GM13976 (cell line): ENCODE measurements at regions not wholly inside any gene's neighbourhood (a gene's known extent, or its start where the extent isn't known, plus 50 kb on each side); places are given as distances from the start of the nearest gene placed in this dataset.
A peak's percentile ranks its signal among the peaks of the same experiment; 100 is the strongest.

Experiments used
- DNase-seq: peaks from one replicate; pipeline ENCODE4 v3.0.0; 2012; ENCODE audit warnings: low spot score
- CTCF ChIP-seq: IDR thresholded peaks from 2 replicates; pipeline ENCODE4 v1.5.1; 2012; ENCODE audit warnings: borderline replicate concordance, mild to moderate bottlenecking; ENCODE audit not compliant: insufficient read depth; ENCODE audit errors: extremely low read depth, missing control alignments, control extremely low read depth
- in situ Hi-C: fragments of 300-500 bp; cut with MboI; formaldehyde crosslinking; loops from one replicate; pipeline ENCODE4 v1.12.0; 2022; ENCODE audit warnings: low sequenced_read_pairs, mixed read lengths, inconsistent platforms; ENCODE audit not compliant: unreplicated experiment

- in situ Hi-C loops = loop anchor here (10.0 kb wide), 1 partner anchor 493 kb away; no protein-coding TSS in a partner anchor
Observed at GRCh38 chr5:167721926-167722440, 569.5 kb upstream of the WWC1 start.

GRCh38 chr5:167723254-167723871 is 568.1 kb upstream of the WWC1 start:
- in situ Hi-C loops = loop anchor here (10.0 kb wide), 1 partner anchor 491 kb away; no protein-coding TSS in a partner anchor
- TF ChIP-seq CTCF = peak; percentile 73

More at GRCh38 chr5:167721926-167722440, 569.5 kb upstream of the WWC1 start:
- no peak for DNase-seq
- no peak for TF ChIP-seq CTCF

GRCh38 chr5:167725264-167725663 is 566.2 kb upstream of the WWC1 start:
- DNase-seq = no peak
- no peak for TF ChIP-seq CTCF
- in situ Hi-C loops = loop anchor here (10.0 kb wide), 1 partner anchor 490 kb away; no protein-coding TSS in a partner anchor

More at GRCh38 chr5:167723254-167723871, 568.1 kb upstream of the WWC1 start:
- peak; percentile 72 for DNase-seq

- DNase-seq = no peak
- in situ Hi-C loops = loop anchor here (10.0 kb wide), 1 partner anchor 489 kb away; no protein-coding TSS in a partner anchor
- no peak for TF ChIP-seq CTCF
Observed at GRCh38 chr5:167725741-167726140, 565.7 kb upstream of the WWC1 start.

- in situ Hi-C loops = loop anchor here (10.0 kb wide), 1 partner anchor 488 kb away; no protein-coding TSS in a partner anchor
- no peak for TF ChIP-seq CTCF
- DNase-seq = no peak
Observed at GRCh38 chr5:167726642-167727041, 564.8 kb upstream of the WWC1 start.

GRCh38 chr5:167730121-167730520 is 561.3 kb upstream of the WWC1 start:
- in situ Hi-C loops = no loop called here
- no peak for DNase-seq
- TF ChIP-seq CTCF = no peak
